Stimulated activated CD8-positive, alpha-beta memory T cell treated with anti-CD3 and anti-CD28 coated beads, Interleukin-4, amount 100 ng/mL, for 24 hours (primary cell): ENCODE measurements at regions not wholly inside any gene's neighbourhood (a gene's known extent, or its start where the extent isn't known, plus 50 kb on each side); places are given as distances from the start of the nearest gene placed in this dataset.
"Not testable (repeated sequence)": the region's sequence is repeated elsewhere in the genome, so short reads cannot be mapped to it uniquely, and the experiment has no call there.

Experiments
- DNase-seq: peaks from one replicate; pipeline ENCODE4 v3.0.0-alpha.2; 2020; ENCODE audit warnings: low read depth

DNA sequence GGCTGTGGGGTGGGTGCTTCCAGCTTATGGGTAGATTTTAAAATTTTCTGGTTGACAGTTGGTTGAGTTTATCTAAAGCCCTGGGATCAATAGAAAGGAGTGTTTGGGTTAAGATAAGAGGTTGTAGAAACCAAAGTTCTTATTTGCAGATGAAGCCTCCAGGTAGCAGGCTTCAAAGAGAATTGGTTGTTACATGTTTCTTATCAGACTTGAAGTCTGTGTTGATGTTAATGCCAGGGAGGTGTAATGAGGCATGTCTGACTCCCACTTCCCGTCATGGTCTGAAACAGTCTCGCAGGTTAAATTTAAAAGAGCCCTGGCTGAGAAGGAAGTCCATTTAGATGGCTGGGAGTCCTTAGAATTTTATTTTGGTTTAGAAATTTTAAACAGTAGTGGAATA is 165.2 kb upstream of the TMEM72 start:
- no peak for DNase-seq

- no peak for DNase-seq
Measured at GRCh38 chr10:44747593-44748172, 163.5 kb upstream of the TMEM72 start.

- DNase-seq, result no peak
Measured at GRCh38 chr10:44749151-44749550, 162.0 kb upstream of the TMEM72 start.

GRCh38 chr10:44752451-44753441 is 158.4 kb upstream of the TMEM72 start:
- DNase-seq, result no peak

GRCh38 chr10:44754355-44754754 is 156.8 kb upstream of the TMEM72 start:
- not testable (repeated sequence) for DNase-seq

GRCh38 chr10:44755481-44755880 is 155.7 kb upstream of the TMEM72 start:
- no peak for DNase-seq

- no peak for DNase-seq
Measured at GRCh38 chr10:44756216-44756615, 154.9 kb upstream of the TMEM72 start.

DNA sequence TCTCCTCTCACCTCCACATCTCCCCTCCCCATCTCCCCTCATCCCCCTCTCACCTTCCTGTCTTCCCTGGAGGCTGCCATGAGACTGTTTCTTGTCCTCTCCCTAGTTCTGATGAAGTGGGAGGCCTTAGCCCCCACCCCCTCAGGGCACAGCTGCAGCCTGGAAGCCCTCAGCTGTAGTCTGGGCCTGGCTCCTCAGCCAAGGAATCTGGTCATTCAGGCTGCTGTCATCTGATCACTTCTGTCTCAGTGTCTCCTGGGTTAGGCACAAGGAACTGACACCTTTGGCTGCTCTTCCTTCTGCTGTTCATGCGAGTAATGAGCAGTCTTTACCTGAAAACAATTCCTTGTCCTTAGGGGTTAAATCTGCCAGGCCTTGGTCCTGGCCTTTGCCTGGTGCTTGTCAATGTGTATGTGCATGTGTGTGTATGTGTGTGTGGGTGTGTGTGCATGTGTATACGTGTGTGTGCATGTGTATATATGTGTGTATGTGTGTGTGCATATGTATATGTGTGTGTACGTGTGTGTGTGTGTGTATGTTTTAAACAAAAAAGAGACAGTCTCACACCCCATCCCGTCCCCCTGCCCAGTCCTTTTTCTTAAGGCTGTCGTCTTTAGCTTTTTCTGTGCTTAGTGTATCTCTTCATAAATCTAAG is 153.5 kb upstream of the TMEM72 start:
- DNase-seq, result no peak

DNA sequence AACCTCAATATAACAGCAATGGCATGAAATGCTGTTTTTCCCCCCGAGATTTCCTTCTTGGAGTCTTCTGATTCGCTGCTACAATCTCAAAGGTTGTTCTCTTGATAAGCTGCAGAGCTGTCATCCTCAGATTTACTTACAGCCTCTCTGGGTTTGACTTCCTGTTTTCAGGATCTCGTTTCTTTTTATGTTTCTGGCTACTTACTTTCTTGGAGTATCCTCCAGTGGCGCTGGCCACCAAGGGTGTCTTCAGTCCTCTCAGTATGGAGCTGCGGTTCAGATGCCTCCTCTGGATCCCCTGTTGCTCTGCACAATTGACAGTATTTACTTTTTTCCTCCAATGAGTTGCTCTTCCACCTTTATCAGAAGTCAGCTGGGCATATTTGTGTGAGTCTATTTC is 152.0 kb upstream of the TMEM72 start:
- no peak for DNase-seq

- DNase-seq, result no peak
Measured at GRCh38 chr10:44760513-44760912, 150.6 kb upstream of the TMEM72 start.

DNA sequence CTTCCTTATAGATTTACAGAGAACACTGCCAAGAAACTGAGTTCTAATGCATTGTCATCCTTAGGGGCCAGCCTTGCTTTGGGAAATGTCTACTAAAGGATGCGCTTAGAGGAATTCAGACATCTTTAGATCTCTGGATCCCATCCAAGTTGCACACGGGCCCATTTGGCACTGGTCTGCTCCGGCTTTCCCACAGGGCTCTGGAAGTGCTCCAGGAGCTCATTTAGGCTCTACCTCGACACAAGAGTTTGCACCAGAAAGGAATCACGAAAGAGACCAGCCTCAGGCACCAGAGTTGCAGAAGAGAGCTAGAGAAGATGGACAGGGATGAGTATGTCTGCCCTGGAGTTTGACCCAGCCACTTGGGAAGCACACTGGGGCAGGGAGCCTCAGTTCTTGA is 150.1 kb upstream of the TMEM72 start:
- no peak for DNase-seq

GRCh38 chr10:44763331-44763730 is 147.8 kb upstream of the TMEM72 start:
- no peak for DNase-seq

GRCh38 chr10:44765299-44765698 is 145.8 kb upstream of the TMEM72 start:
- no peak for DNase-seq

GRCh38 chr10:44766631-44767030 is 144.5 kb upstream of the TMEM72 start:
- DNase-seq, result no peak

GRCh38 chr10:44769450-44769849 is 141.7 kb upstream of the TMEM72 start:
- no peak for DNase-seq

DNA sequence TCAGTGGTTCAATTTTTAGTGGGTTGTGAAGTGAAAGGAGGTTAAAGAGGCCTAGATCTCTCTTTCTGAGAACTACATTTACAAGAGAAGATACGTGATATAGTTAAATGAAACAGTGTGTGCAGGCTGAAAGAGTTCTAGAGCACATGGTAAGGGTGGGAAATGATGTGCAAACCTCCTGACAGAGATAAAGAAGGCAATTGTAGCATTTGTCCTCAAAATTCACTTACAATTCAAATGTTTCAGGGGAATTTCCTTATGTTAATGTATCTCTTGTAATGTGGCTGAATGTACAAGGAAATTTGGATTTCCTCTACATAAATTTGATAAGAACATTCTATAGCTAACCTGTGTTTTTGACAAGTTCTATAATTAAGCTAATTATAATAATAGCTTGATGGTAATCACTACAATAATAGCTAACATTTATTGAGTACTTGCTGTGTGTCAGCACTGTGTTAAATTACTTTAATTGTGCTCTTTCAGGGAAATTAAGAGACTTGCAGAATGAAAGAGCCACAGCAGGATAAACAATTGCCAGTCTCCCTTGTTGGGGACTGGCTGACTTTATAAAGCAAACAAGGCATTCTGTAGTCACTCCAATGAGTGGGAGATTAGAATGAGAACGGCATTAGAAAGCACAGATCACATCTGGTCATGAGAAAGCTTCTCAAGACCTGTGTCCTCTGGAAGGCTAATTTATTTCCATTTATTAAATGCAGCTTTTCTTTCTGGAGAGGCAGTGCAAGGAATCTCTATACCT is 139.7 kb upstream of the TMEM72 start:
- no peak for DNase-seq

- DNase-seq, result no peak
Measured at GRCh38 chr10:44773565-44773964, 137.6 kb upstream of the TMEM72 start.

- DNase-seq, result no peak
Measured at GRCh38 chr10:44774676-44775401, 136.3 kb upstream of the TMEM72 start.

GRCh38 chr10:44775402-44775741 is 135.8 kb upstream of the TMEM72 start:
- no peak for DNase-seq

DNA sequence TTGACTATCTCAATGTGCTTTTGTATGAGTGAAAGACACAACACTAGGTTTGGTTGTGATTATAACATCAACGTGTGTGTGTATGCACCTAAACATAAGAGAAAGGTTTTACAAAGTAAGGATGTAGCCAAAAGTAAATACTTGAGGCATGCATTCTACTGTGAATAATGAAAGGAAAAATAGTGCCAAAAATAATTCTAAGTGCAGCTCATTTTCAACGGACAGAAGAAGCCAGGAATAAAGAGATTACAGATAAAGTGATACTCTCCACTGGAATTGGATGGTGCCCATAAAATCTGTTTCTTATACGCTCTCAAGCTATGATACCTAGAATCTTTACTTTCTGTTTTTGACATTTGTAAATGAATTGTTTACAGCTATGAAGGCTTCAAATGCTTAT is 135.0 kb upstream of the TMEM72 start:
- DNase-seq, result no peak

GRCh38 chr10:44779511-44779910 is 131.6 kb upstream of the TMEM72 start:
- no peak for DNase-seq

GRCh38 chr10:44780426-44780825 is 130.7 kb upstream of the TMEM72 start:
- no peak for DNase-seq
